Gastrocnemius medialis (tissue), 4 donors: ENCODE measurements at regions not wholly inside any gene's neighbourhood (a gene's known extent, or its start where the extent isn't known, plus 50 kb on each side); places are given as distances from the start of the nearest gene placed in this dataset.

Source experiments
- POLR2A ChIP-seq, 2 donors: fragments of 450-650 bp; IDR thresholded peaks; one replicate each; pipeline ENCODE4 v1.6.1; 2017; ENCODE audit warnings: antibody characterized with exemption in 2 of 2, mild to moderate bottlenecking in 2 of 2, moderate library complexity in 2 of 2
- TF ChIP-seq, protein P1 (sequence below), 5 experiments: fragments of 450-650 bp in 3 of 5; fragments of 200-600 bp in 2 of 5; sonication (generic) in 2 of 5; IDR thresholded peaks in 4 of 5; conservative IDR thresholded peaks in 1 of 5; 1 replicate in 4 of 5; 2 replicates in 1 of 5; pipeline ENCODE4 v1.5.1; 2016 to 2019; ENCODE audit warnings: antibody characterized with exemption in 5 of 5, mild to moderate bottlenecking in 3 of 5, moderate library complexity in 3 of 5

DNA sequence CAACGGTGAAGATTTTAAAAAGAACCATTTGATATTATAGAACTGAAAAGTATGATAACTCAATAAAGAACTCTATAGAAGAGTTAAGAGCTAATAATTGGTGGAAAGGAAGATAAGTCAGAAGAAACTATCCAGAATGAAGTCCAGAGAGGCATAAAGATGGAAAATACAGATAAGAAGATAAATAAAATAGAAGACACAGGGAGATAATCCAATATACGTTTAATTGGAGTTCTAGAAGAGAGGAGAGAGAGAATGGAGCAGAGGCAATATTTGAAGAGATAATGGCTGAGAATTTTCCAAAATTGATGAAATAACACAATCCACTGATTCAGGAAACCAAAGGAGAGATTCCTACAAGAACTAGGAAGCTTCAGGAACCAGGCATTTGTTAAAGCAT is 49.8 kb upstream of the EPHB3 start:
- TF ChIP-seq, protein P1, sequence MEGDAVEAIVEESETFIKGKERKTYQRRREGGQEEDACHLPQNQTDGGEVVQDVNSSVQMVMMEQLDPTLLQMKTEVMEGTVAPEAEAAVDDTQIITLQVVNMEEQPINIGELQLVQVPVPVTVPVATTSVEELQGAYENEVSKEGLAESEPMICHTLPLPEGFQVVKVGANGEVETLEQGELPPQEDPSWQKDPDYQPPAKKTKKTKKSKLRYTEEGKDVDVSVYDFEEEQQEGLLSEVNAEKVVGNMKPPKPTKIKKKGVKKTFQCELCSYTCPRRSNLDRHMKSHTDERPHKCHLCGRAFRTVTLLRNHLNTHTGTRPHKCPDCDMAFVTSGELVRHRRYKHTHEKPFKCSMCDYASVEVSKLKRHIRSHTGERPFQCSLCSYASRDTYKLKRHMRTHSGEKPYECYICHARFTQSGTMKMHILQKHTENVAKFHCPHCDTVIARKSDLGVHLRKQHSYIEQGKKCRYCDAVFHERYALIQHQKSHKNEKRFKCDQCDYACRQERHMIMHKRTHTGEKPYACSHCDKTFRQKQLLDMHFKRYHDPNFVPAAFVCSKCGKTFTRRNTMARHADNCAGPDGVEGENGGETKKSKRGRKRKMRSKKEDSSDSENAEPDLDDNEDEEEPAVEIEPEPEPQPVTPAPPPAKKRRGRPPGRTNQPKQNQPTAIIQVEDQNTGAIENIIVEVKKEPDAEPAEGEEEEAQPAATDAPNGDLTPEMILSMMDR (IDR thresholded peaks at IDR 0.05 in 4 of 5, conservative IDR thresholded peaks at IDR 0.05 in 1 of 5), result no peak
- TF ChIP-seq POLR2A (IDR thresholded peaks at IDR 0.05), result no peak
